HCT116 (cell line): ENCODE measurements at regions not wholly inside any gene's neighbourhood (a gene's known extent, or its start where the extent isn't known, plus 50 kb on each side); places are given as distances from the start of the nearest gene placed in this dataset.

Experiments used
- CTCF ChIP-seq, 3 experiments: fragments of 200-600 bp in 1 of 3; sonication (generic) in 1 of 3; IDR thresholded peaks in 2 of 3; conservative IDR thresholded peaks in 1 of 3; 2 replicates each; pipeline ENCODE4 v1.5.1; 2012 to 2017; ENCODE audit warnings: low read depth in 2 of 3, low read length in 2 of 3, antibody characterized with exemption in 1 of 3, borderline replicate concordance in 1 of 3, control low read depth in 1 of 3, mild to moderate bottlenecking in 1 of 3, mixed read lengths in 1 of 3, mixed run types in 1 of 3, moderate library complexity in 1 of 3; ENCODE audit not compliant: insufficient read depth in 1 of 3
- POLR2A ChIP-seq: IDR thresholded peaks from 2 replicates; pipeline ENCODE4 v1.7.0; 2011; ENCODE audit warnings: borderline replicate concordance; ENCODE audit not compliant: insufficient read depth, insufficient read length; ENCODE audit errors: extremely low read depth
- POLR2AphosphoS5 ChIP-seq: IDR thresholded peaks from 2 replicates; pipeline ENCODE4 v1.6.1; 2011; ENCODE audit warnings: mild to moderate bottlenecking, low read depth, low read length, moderate library complexity
- REST ChIP-seq: IDR thresholded peaks from 2 replicates; pipeline ENCODE4 v1.6.1; 2012; ENCODE audit warnings: low read depth
- TCF7L2 ChIP-seq: IDR thresholded peaks from 2 replicates; pipeline ENCODE4 v1.7.0; 2011; ENCODE audit warnings: borderline replicate concordance, inconsistent platforms; ENCODE audit not compliant: insufficient read depth, insufficient read length; ENCODE audit errors: extremely low read depth

- TF ChIP-seq POLR2A, result no peak
- no peak for TF ChIP-seq CTCF (IDR thresholded peaks at IDR 0.05 in 2 of 3, conservative IDR thresholded peaks at IDR 0.05 in 1 of 3; ENCODE audit: borderline replicate concordance in 1 of 3, insufficient read depth in 1 of 3, low read depth in 2 of 3, low read length in 2 of 3)
- TF ChIP-seq POLR2AphosphoS5, result no peak
- no peak for TF ChIP-seq TCF7L2
- TF ChIP-seq REST, result no peak
Observed at GRCh38 chr1:68376441-68376840, 73.3 kb downstream of the RPE65 start.
